ENCODE measurements at regions not wholly inside any gene's neighbourhood (a gene's known extent, or its start where the extent isn't known, plus 50 kb on each side); places are given as distances from the start of the nearest gene placed in this dataset.

GRCh38 chrX:39931529-39932282 is 166.1 kb downstream of the BCOR start:
- Histone ChIP-seq H3K36me3 (no peaks in the 10 kb centered on the region), H3K4me3 (no peak overlapping the region), H3K4me1 (peaks cover 0 to 6% (median 0%) of the 10 kb centered on the region in 4 donors), H3K9me3 (no peaks in the 10 kb centered on the region), H3K27ac (no peak overlapping the region), H3K27me3 (no peaks in the 10 kb centered on the region)
- TF ChIP-seq POLR2A (IDR thresholded peaks at IDR 0.05) (no peak), EP300 (IDR thresholded peaks at IDR 0.05) (no peak)
- WGBS, 2 donors, result 49 to 69% methylated on average over 3 of the region's 3 CpGs
- no peak for DNase-seq (ENCODE audit: low spot score in 2 of 2)

GRCh38 chrX:39935411-39936064 is 162.2 kb downstream of the BCOR start:
- no peak for DNase-seq (ENCODE audit: low spot score in 2 of 2)
- Histone ChIP-seq H3K9me3 (no peaks in the 10 kb centered on the region), H3K4me1 (peaks cover 0 to 6% (median 0%) of the 10 kb centered on the region in 4 donors), H3K27ac (no peak overlapping the region), H3K4me3 (no peak overlapping the region), H3K36me3 (no peaks in the 10 kb centered on the region), H3K27me3 (no peaks in the 10 kb centered on the region)
- WGBS, 2 donors, result 82 to 92% methylated on average over 6 to 22 of the region's 22 CpGs
- no peak for TF ChIP-seq EP300 (IDR thresholded peaks at IDR 0.05)
- TF ChIP-seq POLR2A (IDR thresholded peaks at IDR 0.05), result no peak
- TF ChIP-seq, protein P1, sequence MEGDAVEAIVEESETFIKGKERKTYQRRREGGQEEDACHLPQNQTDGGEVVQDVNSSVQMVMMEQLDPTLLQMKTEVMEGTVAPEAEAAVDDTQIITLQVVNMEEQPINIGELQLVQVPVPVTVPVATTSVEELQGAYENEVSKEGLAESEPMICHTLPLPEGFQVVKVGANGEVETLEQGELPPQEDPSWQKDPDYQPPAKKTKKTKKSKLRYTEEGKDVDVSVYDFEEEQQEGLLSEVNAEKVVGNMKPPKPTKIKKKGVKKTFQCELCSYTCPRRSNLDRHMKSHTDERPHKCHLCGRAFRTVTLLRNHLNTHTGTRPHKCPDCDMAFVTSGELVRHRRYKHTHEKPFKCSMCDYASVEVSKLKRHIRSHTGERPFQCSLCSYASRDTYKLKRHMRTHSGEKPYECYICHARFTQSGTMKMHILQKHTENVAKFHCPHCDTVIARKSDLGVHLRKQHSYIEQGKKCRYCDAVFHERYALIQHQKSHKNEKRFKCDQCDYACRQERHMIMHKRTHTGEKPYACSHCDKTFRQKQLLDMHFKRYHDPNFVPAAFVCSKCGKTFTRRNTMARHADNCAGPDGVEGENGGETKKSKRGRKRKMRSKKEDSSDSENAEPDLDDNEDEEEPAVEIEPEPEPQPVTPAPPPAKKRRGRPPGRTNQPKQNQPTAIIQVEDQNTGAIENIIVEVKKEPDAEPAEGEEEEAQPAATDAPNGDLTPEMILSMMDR (IDR thresholded peaks at IDR 0.05), result no peak

DNA sequence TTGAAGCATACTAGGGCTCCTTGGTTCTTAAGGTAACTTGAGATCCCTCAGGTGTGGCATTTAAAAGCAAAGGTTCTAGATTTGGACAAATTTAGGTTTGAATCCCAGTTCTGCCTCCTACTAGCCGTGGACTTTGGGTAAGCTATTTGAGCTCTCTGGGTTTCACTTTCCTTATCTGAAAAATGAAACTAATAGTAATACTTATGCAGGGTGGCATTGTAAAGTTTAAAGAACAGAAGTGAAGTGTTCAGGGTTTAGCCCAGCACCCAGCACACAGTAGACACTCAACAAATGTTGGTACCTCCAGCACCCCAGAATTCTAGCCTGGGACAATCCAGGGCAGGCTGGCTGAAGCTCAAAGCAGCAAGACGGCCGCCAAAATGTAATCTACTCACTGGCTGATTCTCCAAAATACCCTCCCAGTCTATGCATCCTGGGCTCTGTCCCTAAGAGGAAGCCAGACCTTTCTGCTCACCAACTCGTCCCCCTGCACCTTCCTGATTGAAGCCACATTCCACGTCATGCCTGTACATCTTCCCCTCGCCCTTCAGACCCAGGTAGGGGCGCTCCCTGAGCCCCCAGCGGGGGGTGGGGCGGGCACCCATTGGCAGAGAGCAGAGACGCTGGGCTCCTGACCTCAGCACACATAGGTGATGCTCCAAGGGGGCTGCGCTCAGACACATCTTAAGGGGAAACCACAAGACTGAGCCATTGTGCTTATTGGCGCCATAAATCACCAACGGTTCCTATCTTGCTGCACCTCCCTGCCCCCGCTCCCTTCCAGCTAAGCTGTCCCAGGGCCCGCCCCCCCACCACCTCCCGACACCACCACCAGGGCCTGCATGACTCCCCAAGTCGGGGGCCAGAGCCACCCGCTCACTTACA is 160.6 kb downstream of the BCOR start:
- TF ChIP-seq POLR2A (IDR thresholded peaks at IDR 0.05), result no peak
- TF ChIP-seq, protein P1 (IDR thresholded peaks at IDR 0.05), result no peak
- TF ChIP-seq EP300 (IDR thresholded peaks at IDR 0.05), result no peak
- WGBS, 2 donors, result 56 to 69% methylated on average over 11 to 18 of the region's 18 CpGs
- Histone ChIP-seq H3K36me3 (no peaks in the 10 kb centered on the region), H3K27me3 (no peaks in the 10 kb centered on the region), H3K9me3 (no peaks in the 10 kb centered on the region), H3K4me1 (no peaks in the 10 kb centered on the region), H3K27ac (no peak overlapping the region), H3K4me3 (no peak overlapping the region)
- no peak for DNase-seq (ENCODE audit: low spot score in 2 of 2)

DNA sequence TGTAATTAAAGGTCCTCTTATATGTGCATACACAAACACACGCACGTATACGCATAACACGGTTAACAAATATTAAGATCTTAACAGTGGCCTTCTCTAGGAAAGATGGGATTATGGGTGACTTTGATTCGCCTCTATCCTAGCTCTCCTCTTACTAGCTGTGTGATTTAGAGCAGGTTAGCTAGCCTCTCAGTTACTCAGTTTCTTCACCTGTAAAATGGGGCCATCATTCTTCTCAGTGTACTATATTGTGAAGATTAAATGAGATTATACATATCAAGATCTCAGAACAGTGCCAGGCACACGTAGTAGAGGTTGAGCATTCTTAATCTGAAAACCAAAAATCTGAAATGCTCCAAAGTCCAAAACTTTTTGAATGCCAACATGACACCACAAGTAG is 159.3 kb downstream of the BCOR start:
- no peak overlapping the region for H3K4me3 ChIP-seq
- peaks cover 0 to 3% (median 0%) of the 10 kb centered on the region in 4 donors for H3K9me3 ChIP-seq
- 87 to 98% methylated on average over 6 of the region's 6 CpGs for WGBS, 2 donors
- DNase-seq (ENCODE audit: low spot score in 2 of 2), result no peak
- no peaks in the 10 kb centered on the region for H3K4me1 ChIP-seq
- H3K36me3 ChIP-seq, result no peaks in the 10 kb centered on the region
- TF ChIP-seq, protein P1 (IDR thresholded peaks at IDR 0.05), result no peak
- TF ChIP-seq EP300 (IDR thresholded peaks at IDR 0.05) (no peak), POLR2A (IDR thresholded peaks at IDR 0.05) (no peak)
- H3K27ac ChIP-seq, result no peak overlapping the region
- H3K27me3 ChIP-seq, result no peaks in the 10 kb centered on the region

DNA sequence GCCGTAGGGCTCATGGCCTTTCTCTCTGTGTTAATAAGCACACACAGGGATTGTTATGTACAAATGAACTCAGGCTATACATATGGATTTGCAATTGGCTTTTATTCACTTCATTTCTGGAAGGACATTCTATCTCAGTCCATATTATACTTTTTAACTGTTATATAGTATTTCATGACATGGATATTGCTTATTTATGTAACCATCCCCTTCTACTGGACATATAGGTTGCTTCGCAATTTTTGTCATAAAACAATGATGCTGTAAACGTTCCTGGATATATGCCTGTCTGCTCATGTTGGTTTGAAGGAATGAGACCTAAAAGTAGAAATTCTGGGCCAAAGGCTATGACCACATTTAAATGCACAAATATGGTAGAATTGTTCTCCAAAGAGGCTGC is 158.1 kb downstream of the BCOR start:
- Histone ChIP-seq H3K4me1 (no peaks in the 10 kb centered on the region), H3K27ac (no peak overlapping the region), H3K9me3 (peaks cover 0 to 4% (median 0%) of the 10 kb centered on the region in 4 donors), H3K27me3 (no peaks in the 10 kb centered on the region), H3K4me3 (no peak overlapping the region), H3K36me3 (no peaks in the 10 kb centered on the region)
- TF ChIP-seq, protein P1 (IDR thresholded peaks at IDR 0.05), result no peak
- no peak for TF ChIP-seq POLR2A (IDR thresholded peaks at IDR 0.05)
- TF ChIP-seq EP300 (IDR thresholded peaks at IDR 0.05), result no peak
- 81 to 83% methylated on average over 3 of the region's 3 CpGs for WGBS, 2 donors
- no peak for DNase-seq (ENCODE audit: low spot score in 2 of 2)
